DMS153 (cell line): ENCODE measurements at regions not wholly inside any gene's neighbourhood (a gene's known extent, or its start where the extent isn't known, plus 50 kb on each side); places are given as distances from the start of the nearest gene placed in this dataset.

Experiments used
- DNase-seq: peaks from one replicate; lab custom pipeline; 2025; lab: John Stamatoyannopoulos, UW

DNA sequence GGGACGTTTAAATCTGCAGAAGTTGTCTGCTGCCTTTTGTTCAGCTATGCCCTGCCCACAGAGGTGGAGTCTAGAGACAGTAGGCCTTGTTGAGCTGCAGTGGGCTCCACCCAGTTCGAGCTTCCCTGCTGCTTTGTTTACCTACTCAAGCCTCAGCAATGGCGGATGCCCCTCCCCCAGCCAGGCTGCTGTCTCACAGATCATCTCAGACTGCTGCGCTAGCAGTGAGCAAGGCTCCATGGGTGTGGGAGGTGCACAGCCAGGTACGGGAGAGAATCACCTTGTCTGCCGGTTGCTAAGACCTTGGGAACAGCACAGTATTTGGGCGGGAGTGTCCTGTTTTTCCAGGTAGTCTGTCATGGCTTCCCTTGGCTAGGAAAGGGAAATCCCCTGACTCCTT lies 114.3 kb upstream of the PALM2AKAP2 start:
- peak; percentile 82 for DNase-seq

GRCh38 chr9:109681301-109681700 lies 98.7 kb upstream of the PALM2AKAP2 start:
- DNase-seq, result no peak

GRCh38 chr9:109682227-109682626 lies 97.8 kb upstream of the PALM2AKAP2 start:
- DNase-seq, result no peak

DNA sequence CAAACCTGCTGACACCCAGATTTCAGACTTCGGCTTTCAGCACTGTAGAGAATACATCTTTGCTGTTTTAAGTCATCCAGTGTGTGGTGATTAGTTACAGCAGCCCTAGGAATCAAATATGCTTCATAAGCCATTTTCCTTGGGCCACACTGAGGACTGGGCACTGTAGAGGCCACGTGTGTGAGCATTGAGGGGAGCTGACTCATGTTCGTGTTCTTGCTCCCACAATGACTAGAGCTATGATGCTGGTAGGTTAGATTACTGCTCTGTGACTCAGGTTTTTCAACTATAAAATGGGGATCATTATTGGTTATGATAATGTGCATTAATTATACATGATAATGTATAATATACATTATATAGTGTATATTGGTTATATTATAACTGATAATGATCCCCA lies 96.5 kb upstream of the PALM2AKAP2 start:
- DNase-seq, result no peak

GRCh38 chr9:109689701-109690100 lies 90.3 kb upstream of the PALM2AKAP2 start:
- DNase-seq, result no peak

DNA sequence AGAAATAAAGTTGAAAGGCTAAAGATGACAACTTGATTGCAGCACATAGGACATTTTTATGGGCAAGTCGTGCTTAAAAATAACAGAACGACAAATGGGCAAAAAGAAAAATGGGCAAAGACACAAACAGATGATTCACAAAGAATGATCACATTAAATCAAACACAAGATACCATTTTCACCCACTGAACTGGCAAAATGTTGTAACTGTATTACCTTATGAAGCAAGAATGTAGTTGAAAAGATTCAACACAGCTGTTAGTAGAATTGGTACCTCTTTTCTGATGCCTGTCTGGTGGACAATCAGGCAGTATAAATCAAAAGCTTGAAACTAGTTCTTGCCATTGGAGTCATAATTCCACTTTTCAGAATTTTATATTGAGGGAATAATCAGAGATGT lies 81.0 kb upstream of the PALM2AKAP2 start:
- no peak for DNase-seq

DNA sequence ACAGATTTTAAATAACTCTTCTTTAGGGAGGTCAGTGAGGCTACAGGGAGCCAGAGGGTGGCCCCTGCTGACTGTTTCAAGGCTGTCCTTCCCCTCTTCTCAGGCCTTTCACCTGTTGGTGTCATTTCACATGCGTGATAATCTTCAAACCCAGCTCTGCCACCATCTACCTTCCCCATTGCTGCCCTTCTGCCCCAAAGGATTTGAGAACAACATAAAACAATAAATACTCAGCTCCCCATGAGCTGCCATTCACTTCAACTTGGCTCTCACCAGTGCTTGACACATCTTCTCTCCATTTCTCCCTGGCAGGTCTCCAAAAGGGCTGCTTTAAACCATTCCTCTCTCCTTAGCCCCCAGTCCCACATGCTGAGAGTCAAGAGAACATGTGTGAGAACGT lies 75.5 kb upstream of the PALM2AKAP2 start:
- no peak for DNase-seq

DNA sequence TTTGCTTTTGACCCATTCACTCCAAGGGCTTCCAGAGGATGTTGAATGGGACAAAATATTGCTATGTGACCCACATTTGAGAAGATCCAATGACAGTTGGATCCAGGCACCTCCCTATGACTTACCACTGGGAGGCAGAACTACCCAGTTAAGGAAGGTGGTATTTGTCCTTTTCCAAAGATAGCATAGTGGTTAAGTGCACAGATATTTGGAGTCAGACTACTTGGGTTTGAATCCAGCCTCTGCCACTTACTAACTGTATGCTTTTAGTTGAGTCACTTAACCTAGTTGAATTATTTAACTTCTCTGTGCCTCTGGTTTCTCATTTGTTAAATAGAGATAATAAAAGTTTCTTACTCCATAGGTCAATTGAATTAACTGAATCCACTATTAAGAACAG lies 74.5 kb upstream of the PALM2AKAP2 start:
- DNase-seq, result no peak

DNA sequence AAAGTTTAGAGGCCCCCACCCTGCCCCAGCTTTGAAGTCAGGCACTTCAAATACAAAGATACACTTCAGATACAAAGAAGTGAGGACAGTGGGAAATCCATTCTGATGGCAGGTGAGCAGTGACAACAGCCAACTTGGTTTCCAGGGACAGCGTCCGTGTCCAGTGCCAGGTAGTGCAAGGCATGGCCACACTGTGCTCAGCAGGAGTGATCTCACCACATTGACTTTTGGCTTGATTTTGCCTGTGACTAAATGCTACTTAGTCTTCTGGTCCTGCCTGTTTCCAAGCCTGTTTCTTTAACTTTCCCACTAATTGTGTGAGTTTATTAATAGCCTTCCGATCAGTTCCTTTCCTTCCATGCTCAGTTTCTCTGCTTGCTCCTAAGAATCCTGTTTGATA lies 72.6 kb upstream of the PALM2AKAP2 start:
- no peak for DNase-seq

DNA sequence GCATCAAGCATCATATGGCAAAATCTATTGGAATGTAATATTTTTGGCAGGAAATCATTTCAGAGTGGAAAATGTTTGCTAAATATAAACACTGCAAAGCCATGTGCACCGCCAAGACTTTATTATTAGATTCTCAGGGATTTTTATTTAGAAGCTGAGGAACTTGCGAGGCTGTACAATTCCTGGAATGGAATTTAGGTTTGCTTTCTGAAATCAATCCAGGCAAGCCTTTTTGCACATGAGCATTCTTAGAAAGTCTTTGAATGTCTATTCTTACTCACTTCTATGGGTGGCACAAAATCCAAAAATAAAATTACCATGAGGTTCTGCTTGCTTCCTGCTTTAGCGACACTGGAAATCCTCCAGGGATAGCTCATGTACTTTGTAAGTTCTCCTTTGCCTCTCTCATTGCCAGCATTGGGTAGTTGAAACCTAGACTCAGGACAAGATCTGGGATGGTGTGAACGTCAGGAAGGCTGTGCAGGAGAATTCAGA lies 71.5 kb upstream of the PALM2AKAP2 start:
- DNase-seq, result no peak

- DNase-seq, result no peak
These were observed 70.1 kb upstream of the PALM2AKAP2 start for GRCh38 chr9:109709866-109710265.

GRCh38 chr9:109710830-109711229 lies 69.2 kb upstream of the PALM2AKAP2 start:
- no peak for DNase-seq

DNA sequence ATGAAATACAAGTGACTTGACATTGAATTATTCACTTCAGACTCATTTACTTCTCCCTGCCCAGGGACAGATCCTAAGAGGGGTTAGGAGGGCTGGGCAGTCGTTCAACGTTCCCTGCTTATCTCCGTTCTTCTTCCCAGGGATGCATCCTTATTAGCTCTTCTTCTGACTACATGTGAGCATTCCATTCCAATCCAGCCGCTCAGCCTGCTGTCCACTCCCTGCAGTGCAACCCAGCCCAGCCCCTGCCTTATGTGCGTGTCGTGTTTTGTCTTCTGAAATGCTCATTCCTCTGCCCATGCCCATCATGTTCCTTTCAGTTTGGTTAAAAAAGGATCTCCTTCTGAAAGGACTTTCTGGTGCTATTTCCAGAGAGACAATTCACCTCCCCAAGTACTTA lies 64.7 kb upstream of the PALM2AKAP2 start:
- no peak for DNase-seq

DNA sequence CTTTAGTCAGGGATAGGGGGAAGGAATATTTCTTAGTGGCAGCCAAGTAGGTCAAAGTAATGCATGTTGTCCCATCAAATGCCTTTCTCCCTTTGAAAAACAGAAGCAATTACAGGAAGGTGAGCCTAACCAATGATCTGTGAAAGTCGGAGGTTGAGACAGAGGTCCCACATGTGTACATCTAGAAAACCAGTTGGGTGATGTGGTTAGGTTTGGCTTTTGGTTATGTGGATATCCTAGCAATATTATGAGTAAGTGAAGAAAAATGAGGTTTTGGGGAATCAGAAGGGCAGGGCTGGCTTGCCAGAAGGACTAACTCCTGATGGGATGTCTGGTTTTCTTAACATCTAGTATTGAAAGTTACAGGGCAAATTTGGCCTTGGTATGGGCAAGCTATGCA lies 63.4 kb upstream of the PALM2AKAP2 start:
- no peak for DNase-seq

GRCh38 chr9:109717342-109717741 lies 62.7 kb upstream of the PALM2AKAP2 start:
- DNase-seq, result no peak

DNA sequence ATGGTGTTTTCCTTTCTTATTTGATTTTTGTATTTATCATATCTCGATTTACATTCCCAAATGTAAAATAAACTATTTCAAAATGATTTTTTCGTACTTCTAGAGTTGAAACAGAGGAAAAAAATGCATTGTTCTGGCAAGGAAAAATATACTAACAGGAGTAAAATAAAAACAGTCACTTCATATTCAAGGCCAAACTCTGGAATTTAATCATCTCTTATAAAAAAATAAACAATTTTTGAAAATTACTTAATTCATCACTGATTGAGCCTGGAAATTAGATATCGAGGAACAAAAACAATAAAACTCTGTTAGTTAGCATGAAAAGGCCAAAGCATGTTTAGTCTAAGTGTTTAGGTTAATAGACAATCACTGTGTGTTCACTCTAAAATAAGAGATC lies 61.1 kb upstream of the PALM2AKAP2 start:
- no peak for DNase-seq

DNA sequence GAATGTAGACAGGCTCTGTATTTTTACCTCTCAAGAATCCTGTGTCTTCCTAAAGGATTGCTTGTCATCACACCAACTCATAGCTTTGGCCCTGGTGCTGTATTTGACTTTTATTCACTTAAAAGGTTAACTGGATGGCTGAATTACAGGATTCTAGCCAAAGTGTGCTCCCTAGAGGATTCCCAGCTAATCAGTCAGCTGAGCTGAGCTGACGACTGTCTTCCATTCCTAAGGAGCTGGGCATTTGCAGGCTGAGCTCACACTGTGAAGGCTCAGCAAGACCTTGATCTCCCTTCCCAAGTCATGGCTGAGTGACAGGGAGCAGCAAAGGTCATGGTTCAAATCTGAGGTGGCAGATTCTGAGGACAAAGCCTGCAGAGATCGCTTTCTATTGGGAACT lies 59.0 kb upstream of the PALM2AKAP2 start:
- DNase-seq, result no peak

- DNase-seq, result no peak
These were observed 58.0 kb upstream of the PALM2AKAP2 start for GRCh38 chr9:109722007-109722406.

DNA sequence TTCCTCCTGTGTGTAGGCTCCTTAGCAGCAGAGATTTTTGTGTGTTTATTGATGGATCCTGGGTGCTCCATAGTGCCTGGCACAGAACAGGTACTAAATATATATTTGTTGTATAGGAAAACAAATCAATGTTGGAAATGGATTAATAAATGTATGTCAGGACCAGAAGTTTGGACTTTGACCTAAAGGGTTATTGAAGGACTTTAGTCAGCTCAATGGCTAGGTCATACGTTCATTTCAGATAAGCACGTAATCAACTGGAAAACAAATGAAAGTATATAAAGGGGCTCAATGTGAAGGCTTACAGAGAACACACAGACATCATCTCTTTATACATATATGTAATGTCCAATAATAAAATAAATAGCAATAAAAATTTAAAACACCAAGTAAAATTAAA lies 56.2 kb upstream of the PALM2AKAP2 start:
- DNase-seq, result no peak

GRCh38 chr9:109725460-109725859 lies 54.5 kb upstream of the PALM2AKAP2 start:
- no peak for DNase-seq

DNA sequence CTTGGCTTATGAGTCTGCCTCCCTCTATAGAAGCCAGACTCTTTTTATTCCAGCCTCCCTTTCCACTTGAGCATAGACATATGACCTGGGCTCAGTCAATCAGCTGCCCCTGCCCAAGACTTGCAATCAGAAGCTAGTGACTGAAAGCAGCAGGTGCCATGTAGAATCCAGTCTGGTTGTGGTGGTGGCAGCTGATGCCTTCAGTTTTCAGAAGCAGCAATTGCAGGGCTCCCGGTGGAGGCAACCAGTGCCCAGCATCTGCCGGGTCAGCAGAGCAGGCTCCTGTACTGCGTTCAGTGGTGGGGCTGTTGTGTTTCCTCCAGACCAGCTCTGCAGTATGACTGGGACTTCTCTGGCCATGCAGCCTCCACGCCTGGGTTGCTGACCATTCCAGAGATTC lies 53.9 kb upstream of the PALM2AKAP2 start:
- no peak for DNase-seq

DNA sequence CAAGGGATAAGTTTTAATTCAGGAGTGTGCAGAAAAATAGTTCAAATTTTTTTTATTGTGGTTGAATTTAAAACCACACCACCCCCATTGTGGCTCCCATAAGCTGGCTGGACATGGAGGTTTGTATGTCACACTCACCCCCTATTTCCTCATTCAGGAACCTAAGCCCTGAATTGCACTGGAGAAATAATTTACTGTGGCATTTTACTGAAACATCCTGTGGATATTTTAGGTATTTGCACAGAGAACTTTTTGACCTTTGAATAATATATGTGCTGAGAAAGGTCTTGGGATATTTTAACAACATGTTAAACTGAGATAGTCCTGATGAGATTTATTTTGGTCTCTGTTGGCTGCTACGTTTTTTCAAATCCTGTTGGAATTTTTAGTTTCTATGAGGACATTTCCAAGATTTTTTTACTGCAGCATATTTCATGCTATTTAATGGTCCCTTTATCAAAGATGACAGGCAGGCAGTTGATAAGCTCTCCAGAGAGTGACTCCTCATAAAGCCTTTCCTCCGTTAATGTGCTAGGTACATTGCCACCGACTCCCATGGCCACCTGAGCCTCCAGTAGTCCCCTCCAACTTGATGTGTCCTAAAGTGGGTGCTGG lies 51.2 kb upstream of the PALM2AKAP2 start:
- DNase-seq, result no peak

DNA sequence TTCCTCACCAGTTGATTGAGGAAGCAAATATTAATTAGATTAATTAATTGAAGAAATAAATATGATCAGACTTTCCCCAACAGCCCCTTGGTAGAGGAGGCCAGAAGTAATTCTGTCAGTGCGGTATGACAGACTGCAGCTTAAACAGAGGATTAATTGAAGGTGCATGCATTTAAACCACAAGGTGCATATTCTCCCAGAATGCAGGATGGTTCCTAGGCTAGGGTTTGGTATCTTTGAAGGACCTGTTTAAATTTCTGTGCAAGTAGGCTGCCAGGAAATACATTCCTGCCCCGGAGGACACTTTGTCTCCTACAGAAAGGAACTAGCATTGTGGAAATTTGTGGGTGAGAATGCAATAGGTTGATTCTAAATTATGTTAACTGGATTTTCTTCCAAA lies 50.5 kb upstream of the PALM2AKAP2 start:
- no peak for DNase-seq
